Neural cell (in vitro differentiated cells): ENCODE measurements at regions not wholly inside any gene's neighbourhood (a gene's known extent, or its start where the extent isn't known, plus 50 kb on each side); places are given as distances from the start of the nearest gene placed in this dataset.

Experiments
- H2AFZ ChIP-seq: fragments of 200-600, 300-800 bp; sonication (generic), shearing (Covaris generic); 2 replicates; pipeline ENCODE4 v1.6.0; 2014; ENCODE audit warnings: low read depth, mild to moderate bottlenecking, antibody characterized with exemption, low read length, moderate library complexity
- H3F3A ChIP-seq: fragments of 200-600 bp; shearing (Covaris generic); 2 replicates; pipeline ENCODE4 v1.6.1; 2016; ENCODE audit warnings: mild to moderate bottlenecking, moderate library complexity, mixed read lengths, antibody characterized with exemption, low read length; ENCODE audit not compliant: insufficient read depth, poor library complexity, severe bottlenecking
- H3K27ac ChIP-seq: fragments of 200-600, 300-800 bp; sonication (generic), shearing (Covaris generic); 2 replicates; pipeline ENCODE4 v1.5.1; 2014; ENCODE audit warnings: mild to moderate bottlenecking, low read length, moderate library complexity
- H3K27me3 ChIP-seq: fragments of 300-800, 200-600 bp; sonication (generic), shearing (Covaris generic); 2 replicates; pipeline ENCODE4 v1.6.0; 2014; ENCODE audit warnings: mild to moderate bottlenecking, low read depth, low read length, moderate library complexity; ENCODE audit not compliant: insufficient read depth
- H3K36me3 ChIP-seq: fragments of 300-800, 200-600 bp; sonication (generic), shearing (Covaris generic); 2 replicates; pipeline ENCODE4 v1.5.1; 2014; ENCODE audit warnings: mild to moderate bottlenecking, antibody characterized with exemption, low read length, moderate library complexity; ENCODE audit not compliant: insufficient read depth
- H3K4me2 ChIP-seq: fragments of 300-800, 200-600 bp; sonication (generic), shearing (Covaris generic); 2 replicates; pipeline ENCODE4 v1.6.0; 2014; ENCODE audit warnings: mild to moderate bottlenecking, low read length
- H3K4me3 ChIP-seq: fragments of 300-800, 200-600 bp; sonication (generic), shearing (Covaris generic); 2 replicates; pipeline ENCODE4 v1.5.1; 2014; ENCODE audit warnings: mild to moderate bottlenecking, low read length, moderate library complexity
- H3K79me2 ChIP-seq: fragments of 200-600 bp; shearing (Covaris generic); replicated peaks from 2 replicates; pipeline ENCODE4 v1.6.0; 2014; ENCODE audit warnings: mild to moderate bottlenecking, low read length, moderate library complexity; ENCODE audit not compliant: insufficient read depth
- H3K9ac ChIP-seq: fragments of 300-800, 200-600 bp; sonication (generic), shearing (Covaris generic); 2 replicates; pipeline ENCODE4 v1.6.1; 2016; ENCODE audit warnings: mild to moderate bottlenecking, low read length, mixed read lengths
- H3K9me2 ChIP-seq: fragments of 200-600 bp; shearing (Covaris generic); 2 replicates; pipeline ENCODE4 v1.6.1; 2016; ENCODE audit warnings: mild to moderate bottlenecking, low read length, mixed read lengths; ENCODE audit not compliant: insufficient read depth
- H3K9me3 ChIP-seq: fragments of 200-600, 300-800 bp; sonication (generic), shearing (Covaris generic); 2 replicates; pipeline ENCODE4 v1.6.1; 2016; ENCODE audit warnings: mild to moderate bottlenecking, mixed run types, low read length, moderate library complexity, mixed read lengths
- H4K20me1 ChIP-seq: fragments of 200-600 bp; shearing (Covaris generic); 2 replicates; pipeline ENCODE4 v1.6.1; 2016; ENCODE audit warnings: mild to moderate bottlenecking, mixed run types; ENCODE audit not compliant: insufficient read depth
- CTCF ChIP-seq: fragments of 450-650 bp; IDR thresholded peaks from 2 replicates; pipeline ENCODE4 v1.5.1; 2014; ENCODE audit warnings: antibody characterized with exemption, mild to moderate bottlenecking, moderate library complexity; ENCODE audit not compliant: poor library complexity, severe bottlenecking
- EP300 ChIP-seq: fragments of 450-650 bp; conservative IDR thresholded peaks from 2 replicates; pipeline ENCODE4 v1.6.1; 2014; ENCODE audit warnings: antibody characterized with exemption, mild to moderate bottlenecking, moderate library complexity; ENCODE audit not compliant: poor library complexity, severe bottlenecking
- EZH2 ChIP-seq: fragments of 200-600, 300-800 bp; shearing (Covaris generic), sonication (generic); IDR thresholded peaks from 2 replicates; pipeline ENCODE4 v1.6.1; 2014; ENCODE audit warnings: antibody characterized with exemption, low read length, borderline replicate concordance, mild to moderate bottlenecking; ENCODE audit not compliant: insufficient read depth, poor library complexity, severe bottlenecking
- MXI1 ChIP-seq: fragments of 450-650 bp; conservative IDR thresholded peaks from 2 replicates; pipeline ENCODE4 v1.6.1; 2014; ENCODE audit warnings: antibody characterized with exemption, mild to moderate bottlenecking; ENCODE audit not compliant: poor library complexity, severe bottlenecking
- POLR2AphosphoS5 ChIP-seq: IDR thresholded peaks from 2 replicates; pipeline ENCODE4 v1.6.1; 2012
- RAD21 ChIP-seq: fragments of 450-650 bp; conservative IDR thresholded peaks from 2 replicates; pipeline ENCODE4 v1.6.1; 2014; ENCODE audit warnings: antibody characterized with exemption, mild to moderate bottlenecking, moderate library complexity
- REST ChIP-seq: IDR thresholded peaks from 2 replicates; pipeline ENCODE4 v1.6.1; 2012; ENCODE audit warnings: borderline replicate concordance
- SMC3 ChIP-seq: fragments of 450-650 bp; conservative IDR thresholded peaks from 2 replicates; pipeline ENCODE4 v1.6.1; 2014; ENCODE audit warnings: antibody characterized with exemption, mild to moderate bottlenecking, moderate library complexity; ENCODE audit not compliant: poor library complexity
- TAF1 ChIP-seq: IDR thresholded peaks from 2 replicates; pipeline ENCODE4 v1.6.1; 2012; ENCODE audit warnings: low read depth

- TF ChIP-seq MXI1 (no peak), TAF1 (no peak), RAD21 (no peak), REST (no peak), SMC3 (no peak), EP300 (no peak), CTCF (no peak), POLR2AphosphoS5 (no peak), EZH2 (no peak)
- H3K36me3 ChIP-seq, result no peaks in the 10 kb centered on the region
- no peaks in the 10 kb centered on the region for H4K20me1 ChIP-seq
- H3K9me2 ChIP-seq, result no peaks in the 10 kb centered on the region
- no peak overlapping the region for H3K27ac ChIP-seq
- no peaks in the 10 kb centered on the region for H3K9me3 ChIP-seq
- H3K27me3 ChIP-seq, result no peaks in the 10 kb centered on the region
- no peak overlapping the region for H3K4me2 ChIP-seq
- H3F3A ChIP-seq, result no peaks in the 10 kb centered on the region
- H3K9ac ChIP-seq, result no peak overlapping the region
- no peak overlapping the region for H2AFZ ChIP-seq
- H3K4me3 ChIP-seq, result no peak overlapping the region
- H3K79me2 ChIP-seq, result no peaks in the 10 kb centered on the region
Measured at GRCh38 chr2:181818840-181819239, 72.7 kb upstream of the ITPRID2 start.

GRCh38 chr2:181821049-181821448 lies 70.5 kb upstream of the ITPRID2 start:
- H3K4me2 ChIP-seq, result no peak overlapping the region
- H3K4me3 ChIP-seq, result no peak overlapping the region
- H4K20me1 ChIP-seq, result no peaks in the 10 kb centered on the region
- H3F3A ChIP-seq, result no peaks in the 10 kb centered on the region
- TF ChIP-seq RAD21, result no peak
- no peak for TF ChIP-seq SMC3
- TF ChIP-seq EZH2, result no peak
- no peak for TF ChIP-seq REST
- no peak for TF ChIP-seq EP300
- TF ChIP-seq POLR2AphosphoS5, result no peak
- TF ChIP-seq CTCF, result no peak
- TF ChIP-seq TAF1, result no peak
- no peak for TF ChIP-seq MXI1
- H3K79me2 ChIP-seq, result no peaks in the 10 kb centered on the region
- H3K36me3 ChIP-seq, result no peaks in the 10 kb centered on the region
- H3K27me3 ChIP-seq, result no peaks in the 10 kb centered on the region
- H3K9me2 ChIP-seq, result no peaks in the 10 kb centered on the region
- no peaks in the 10 kb centered on the region for H3K9me3 ChIP-seq
- H3K27ac ChIP-seq, result no peak overlapping the region
- no peak overlapping the region for H2AFZ ChIP-seq
- H3K9ac ChIP-seq, result no peak overlapping the region
